Astrocyte (in vitro differentiated cells and primary cell): ENCODE measurements at regions not wholly inside any gene's neighbourhood (a gene's known extent, or its start where the extent isn't known, plus 50 kb on each side); places are given as distances from the start of the nearest gene placed in this dataset.

Experiments used
- DNase-seq: peaks from one replicate; pipeline ENCODE4 v3.0.0-alpha.2; 2010; ENCODE audit warnings: low read depth
- FAIRE-seq: peaks from 2 replicates; lab custom pipeline; 2011; peaks lifted over from hg19 to GRCh38; lab: Jason Lieb, UNC
- H2AFZ ChIP-seq: 2 replicates; pipeline ENCODE4 v1.6.0; 2012; ENCODE audit warnings: low read depth, low read length, inconsistent platforms
- H3K27ac ChIP-seq: 2 replicates; pipeline ENCODE4 v1.5.1; 2011; ENCODE audit warnings: low read depth, low read length, inconsistent platforms
- H3K27me3 ChIP-seq: 2 replicates; pipeline ENCODE4 v1.6.0; 2011; ENCODE audit warnings: low read length, inconsistent platforms; ENCODE audit not compliant: insufficient read depth
- H3K36me3 ChIP-seq: 2 replicates; pipeline ENCODE4 v1.5.1; 2011; ENCODE audit warnings: low read length, inconsistent platforms; ENCODE audit not compliant: insufficient read depth
- H3K4me1 ChIP-seq: 2 replicates; pipeline ENCODE4 v1.5.1; 2011; ENCODE audit warnings: low read length, inconsistent platforms; ENCODE audit not compliant: insufficient read depth
- H3K4me2 ChIP-seq: 2 replicates; pipeline ENCODE4 v1.6.0; 2012; ENCODE audit warnings: low read length, inconsistent platforms
- H3K4me3 ChIP-seq: 2 replicates; pipeline ENCODE4 v1.5.1; 2011; ENCODE audit warnings: low read depth, mild to moderate bottlenecking, low read length, inconsistent platforms; ENCODE audit not compliant: insufficient read depth
- H3K79me2 ChIP-seq: 2 replicates; pipeline ENCODE4 v1.6.0; 2012; ENCODE audit warnings: mild to moderate bottlenecking, low read length, inconsistent platforms; ENCODE audit not compliant: insufficient read depth
- H3K9ac ChIP-seq: 2 replicates; pipeline ENCODE4 v1.6.0; 2012; ENCODE audit warnings: mild to moderate bottlenecking, low read length, inconsistent platforms
- H3K9me3 ChIP-seq: 2 replicates; pipeline ENCODE4 v1.5.1; 2012; ENCODE audit warnings: low read depth, mild to moderate bottlenecking, low read length, inconsistent platforms; ENCODE audit not compliant: insufficient read depth
- H4K20me1 ChIP-seq: 2 replicates; pipeline ENCODE4 v1.6.0; 2012; ENCODE audit warnings: low read length, inconsistent platforms; ENCODE audit not compliant: insufficient read depth
- H3K27ac Mint-ChIP-seq: one replicate; pipeline ENCODE4 v1.8.0; 2021; ENCODE audit warnings: mild to moderate bottlenecking, mixed read lengths; ENCODE audit not compliant: unreplicated experiment
- H3K27me3 Mint-ChIP-seq: one replicate; pipeline ENCODE4 v1.8.0; 2021; ENCODE audit warnings: low read depth, mixed read lengths; ENCODE audit not compliant: unreplicated experiment
- H3K36me3 Mint-ChIP-seq: one replicate; pipeline ENCODE4 v1.8.0; 2021; ENCODE audit warnings: low read depth, mixed read lengths; ENCODE audit not compliant: unreplicated experiment
- H3K4me1 Mint-ChIP-seq: one replicate; pipeline ENCODE4 v1.8.0; 2021; ENCODE audit warnings: low read depth, mixed read lengths; ENCODE audit not compliant: unreplicated experiment
- H3K4me3 Mint-ChIP-seq: one replicate; pipeline ENCODE4 v1.8.0; 2021; ENCODE audit warnings: mild to moderate bottlenecking, moderate library complexity, mixed read lengths; ENCODE audit not compliant: unreplicated experiment
- H3K9me3 Mint-ChIP-seq: one replicate; pipeline ENCODE4 v1.8.0; 2021; ENCODE audit warnings: mild to moderate bottlenecking, mixed read lengths; ENCODE audit not compliant: unreplicated experiment
- EZH2 ChIP-seq: IDR thresholded peaks from 2 replicates; pipeline ENCODE4 v1.6.1; 2012; ENCODE audit warnings: mild to moderate bottlenecking, low read length, inconsistent platforms; ENCODE audit not compliant: insufficient read depth
- TF ChIP-seq, protein P1 (sequence below): IDR thresholded peaks from 2 replicates; pipeline ENCODE4 v1.5.1; 2011; ENCODE audit warnings: low read depth, mild to moderate bottlenecking, inconsistent platforms, low read length, moderate library complexity; ENCODE audit not compliant: insufficient read depth

DNA sequence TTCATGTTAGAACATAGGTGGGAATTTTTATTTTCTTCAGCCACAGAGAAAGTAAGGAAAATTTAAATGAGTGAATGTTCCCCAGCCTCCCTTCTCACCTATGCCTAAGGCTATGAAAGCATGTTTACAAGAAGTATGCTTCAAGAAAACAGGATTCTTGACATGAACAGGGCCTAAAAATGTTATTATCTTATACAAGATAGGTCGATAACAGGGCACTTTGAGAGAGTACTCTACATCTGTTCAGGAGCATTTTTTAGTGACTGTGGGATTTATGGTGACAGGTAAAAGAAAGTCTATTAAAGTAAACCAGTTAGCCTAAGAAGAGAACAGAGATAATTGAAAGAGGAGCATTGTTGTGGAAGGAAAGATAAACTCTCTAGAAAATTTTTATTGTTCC, 222.9 kb upstream of the DAAM1 start:
- no peak for DNase-seq
- Mint-ChIP-seq H3K9me3 (peaks cover 2% of the 10 kb centered on the region), H3K27ac (no peak overlapping the region), H3K4me1 (no peaks in the 10 kb centered on the region), H3K27me3 (no peaks in the 10 kb centered on the region), H3K4me3 (no peak overlapping the region), H3K36me3 (no peaks in the 10 kb centered on the region)
- TF ChIP-seq, protein P1, sequence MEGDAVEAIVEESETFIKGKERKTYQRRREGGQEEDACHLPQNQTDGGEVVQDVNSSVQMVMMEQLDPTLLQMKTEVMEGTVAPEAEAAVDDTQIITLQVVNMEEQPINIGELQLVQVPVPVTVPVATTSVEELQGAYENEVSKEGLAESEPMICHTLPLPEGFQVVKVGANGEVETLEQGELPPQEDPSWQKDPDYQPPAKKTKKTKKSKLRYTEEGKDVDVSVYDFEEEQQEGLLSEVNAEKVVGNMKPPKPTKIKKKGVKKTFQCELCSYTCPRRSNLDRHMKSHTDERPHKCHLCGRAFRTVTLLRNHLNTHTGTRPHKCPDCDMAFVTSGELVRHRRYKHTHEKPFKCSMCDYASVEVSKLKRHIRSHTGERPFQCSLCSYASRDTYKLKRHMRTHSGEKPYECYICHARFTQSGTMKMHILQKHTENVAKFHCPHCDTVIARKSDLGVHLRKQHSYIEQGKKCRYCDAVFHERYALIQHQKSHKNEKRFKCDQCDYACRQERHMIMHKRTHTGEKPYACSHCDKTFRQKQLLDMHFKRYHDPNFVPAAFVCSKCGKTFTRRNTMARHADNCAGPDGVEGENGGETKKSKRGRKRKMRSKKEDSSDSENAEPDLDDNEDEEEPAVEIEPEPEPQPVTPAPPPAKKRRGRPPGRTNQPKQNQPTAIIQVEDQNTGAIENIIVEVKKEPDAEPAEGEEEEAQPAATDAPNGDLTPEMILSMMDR: no peak
- no peak for TF ChIP-seq EZH2
- peaks cover 8% of the 10 kb centered on the region for H3K4me1 ChIP-seq
- no peak overlapping the region for H3K4me2 ChIP-seq
- H3K9me3 ChIP-seq: peaks cover 3% of the 10 kb centered on the region
- H4K20me1 ChIP-seq: no peaks in the 10 kb centered on the region
- no peaks in the 10 kb centered on the region for H3K36me3 ChIP-seq
- H3K27me3 ChIP-seq: no peaks in the 10 kb centered on the region
- no peak for FAIRE-seq
- no peak overlapping the region for H3K27ac ChIP-seq
- H3K4me3 ChIP-seq: no peak overlapping the region
- H3K79me2 ChIP-seq: no peaks in the 10 kb centered on the region
- H2AFZ ChIP-seq: no peak overlapping the region
- H3K9ac ChIP-seq: no peak overlapping the region

DNA sequence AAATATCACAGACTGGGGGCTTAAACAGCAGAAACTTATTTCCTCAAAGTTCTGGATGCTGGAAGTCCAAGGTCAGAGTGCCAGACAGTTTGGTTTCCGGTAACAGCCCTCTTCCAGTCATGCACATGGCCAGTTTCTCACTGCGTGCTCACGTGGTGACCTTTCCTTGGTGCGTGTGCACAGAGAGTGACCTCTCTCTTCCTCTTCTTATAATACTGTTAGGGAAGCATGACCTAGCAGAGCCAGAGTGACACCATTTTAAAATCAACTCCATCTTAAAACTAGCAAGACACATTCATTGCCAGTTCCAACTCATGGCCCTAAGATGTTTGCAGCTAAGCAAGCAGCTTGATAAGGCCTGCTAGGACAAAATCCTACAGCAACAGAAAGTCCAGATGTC, 221.5 kb upstream of the DAAM1 start:
- no peaks in the 10 kb centered on the region for H3K4me1 Mint-ChIP-seq
- H3K9me3 Mint-ChIP-seq: peaks cover 2% of the 10 kb centered on the region
- FAIRE-seq: no peak

More for the DNA sequence above, 221.5 kb upstream of the DAAM1 start:
- H3K27ac ChIP-seq: no peak overlapping the region
- no peaks in the 10 kb centered on the region for H3K36me3 Mint-ChIP-seq
- no peak overlapping the region for H3K9ac ChIP-seq
- H3K4me2 ChIP-seq: no peak overlapping the region
- H2AFZ ChIP-seq: no peak overlapping the region
- H3K36me3 ChIP-seq: no peaks in the 10 kb centered on the region
- H3K79me2 ChIP-seq: no peaks in the 10 kb centered on the region
- no peaks in the 10 kb centered on the region for H3K27me3 ChIP-seq
- no peak overlapping the region for H3K4me3 ChIP-seq
- H3K27ac Mint-ChIP-seq: no peak overlapping the region
- TF ChIP-seq, protein P1: no peak
- TF ChIP-seq EZH2: no peak
- no peaks in the 10 kb centered on the region for H4K20me1 ChIP-seq
- H3K4me1 ChIP-seq: peaks cover 9% of the 10 kb centered on the region
- peaks cover 3% of the 10 kb centered on the region for H3K9me3 ChIP-seq
- DNase-seq: no peak
- no peak overlapping the region for H3K4me3 Mint-ChIP-seq
- no peaks in the 10 kb centered on the region for H3K27me3 Mint-ChIP-seq
